Smooth muscle cell (in vitro differentiated cells): ENCODE measurements at regions not wholly inside any gene's neighbourhood (a gene's known extent, or its start where the extent isn't known, plus 50 kb on each side); places are given as distances from the start of the nearest gene placed in this dataset.

ENCODE experiments used
- DNase-seq: peaks from one replicate; lab custom pipeline; 2025; ENCODE audit not compliant: unreplicated experiment; lab: John Stamatoyannopoulos, UW
- H2AFZ ChIP-seq: fragments of 200-600 bp; sonication (generic); 2 replicates; pipeline ENCODE4 v1.6.0; 2016; ENCODE audit warnings: antibody characterized with exemption, low read depth, mild to moderate bottlenecking
- H3F3A ChIP-seq: fragments of 200-600 bp; sonication (generic); 2 replicates; pipeline ENCODE4 v1.6.0; 2017; ENCODE audit warnings: antibody characterized with exemption, low read depth
- H3K27ac ChIP-seq: fragments of 200-600 bp; sonication (generic); 2 replicates; pipeline ENCODE4 v1.5.1; 2016; ENCODE audit warnings: low read depth, mild to moderate bottlenecking
- H3K27me3 ChIP-seq: fragments of 200-600 bp; sonication (generic); 2 replicates; pipeline ENCODE4 v1.6.1; 2016; ENCODE audit warnings: low read depth, mild to moderate bottlenecking
- H3K36me3 ChIP-seq: fragments of 200-600 bp; sonication (generic); 2 replicates; pipeline ENCODE4 v1.5.1; 2016; ENCODE audit warnings: low read depth
- H3K4me1 ChIP-seq: fragments of 200-600 bp; sonication (generic); 2 replicates; pipeline ENCODE4 v1.5.1; 2016; ENCODE audit warnings: low read depth
- H3K4me2 ChIP-seq: fragments of 200-600 bp; sonication (generic); 2 replicates; pipeline ENCODE4 v1.6.0; 2016; ENCODE audit warnings: mild to moderate bottlenecking
- H3K4me3 ChIP-seq: fragments of 200-600 bp; sonication (generic); 2 replicates; pipeline ENCODE4 v1.5.1; 2016; ENCODE audit warnings: mild to moderate bottlenecking
- H3K79me2 ChIP-seq: fragments of 200-600 bp; sonication (generic); 2 replicates; pipeline ENCODE4 v1.6.0; 2016; ENCODE audit warnings: low read depth, mild to moderate bottlenecking
- H3K9ac ChIP-seq: fragments of 200-600 bp; sonication (generic); 2 replicates; pipeline ENCODE4 v1.6.0; 2016; ENCODE audit warnings: low read depth
- H3K9me3 ChIP-seq: fragments of 200-600 bp; sonication (generic); replicated peaks from 2 replicates; pipeline ENCODE4 v1.5.1; 2016; ENCODE audit warnings: low read depth
- H4K20me1 ChIP-seq: fragments of 200-600 bp; sonication (generic); 2 replicates; pipeline ENCODE4 v1.6.0; 2016; ENCODE audit warnings: low read depth
- WGBS: methylation state at CpG from one replicate; pipeline ENCODE4 v1.1.7; 2016; ENCODE audit warnings: low lambda C conversion rate; 5-methylcytosine and 5-hydroxymethylcytosine counted together
- TF ChIP-seq, protein P1 (sequence below): fragments of 200-600 bp; sonication (generic); IDR thresholded peaks from 2 replicates; pipeline ENCODE4 v1.5.1; 2017; ENCODE audit warnings: borderline replicate concordance, mild to moderate bottlenecking, antibody characterized with exemption; ENCODE audit not compliant: insufficient read depth, poor library complexity, severe bottlenecking

DNA sequence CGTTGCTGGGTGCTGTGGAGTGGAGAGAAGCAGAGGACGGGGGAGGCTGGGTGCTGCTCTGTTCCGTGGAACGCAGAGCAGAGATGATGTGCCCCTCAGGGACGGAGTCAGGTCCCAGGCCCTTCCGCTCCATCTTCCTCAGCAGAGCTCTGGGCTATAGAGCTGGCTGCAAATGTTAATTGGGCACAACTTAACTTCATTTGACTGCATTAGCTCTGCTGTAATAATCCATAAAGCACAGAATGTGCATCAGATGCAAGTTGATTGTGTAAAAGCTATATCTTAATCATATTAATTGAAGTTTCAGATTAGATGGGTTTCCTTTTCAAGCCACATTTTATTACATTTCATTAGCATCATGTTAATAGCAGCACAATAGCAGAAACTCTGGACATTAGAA lies 212.6 kb downstream of the ABCC12 start:
- H3K4me1 ChIP-seq = no peaks in the 10 kb centered on the region
- no peaks in the 10 kb centered on the region for H4K20me1 ChIP-seq
- peaks cover 3% of the 10 kb centered on the region for H3K27me3 ChIP-seq
- no peak overlapping the region for H3K9ac ChIP-seq
- H3K4me3 ChIP-seq = no peak overlapping the region
- H3K4me2 ChIP-seq = no peak overlapping the region
- H3F3A ChIP-seq = no peaks in the 10 kb centered on the region
- TF ChIP-seq, protein P1, sequence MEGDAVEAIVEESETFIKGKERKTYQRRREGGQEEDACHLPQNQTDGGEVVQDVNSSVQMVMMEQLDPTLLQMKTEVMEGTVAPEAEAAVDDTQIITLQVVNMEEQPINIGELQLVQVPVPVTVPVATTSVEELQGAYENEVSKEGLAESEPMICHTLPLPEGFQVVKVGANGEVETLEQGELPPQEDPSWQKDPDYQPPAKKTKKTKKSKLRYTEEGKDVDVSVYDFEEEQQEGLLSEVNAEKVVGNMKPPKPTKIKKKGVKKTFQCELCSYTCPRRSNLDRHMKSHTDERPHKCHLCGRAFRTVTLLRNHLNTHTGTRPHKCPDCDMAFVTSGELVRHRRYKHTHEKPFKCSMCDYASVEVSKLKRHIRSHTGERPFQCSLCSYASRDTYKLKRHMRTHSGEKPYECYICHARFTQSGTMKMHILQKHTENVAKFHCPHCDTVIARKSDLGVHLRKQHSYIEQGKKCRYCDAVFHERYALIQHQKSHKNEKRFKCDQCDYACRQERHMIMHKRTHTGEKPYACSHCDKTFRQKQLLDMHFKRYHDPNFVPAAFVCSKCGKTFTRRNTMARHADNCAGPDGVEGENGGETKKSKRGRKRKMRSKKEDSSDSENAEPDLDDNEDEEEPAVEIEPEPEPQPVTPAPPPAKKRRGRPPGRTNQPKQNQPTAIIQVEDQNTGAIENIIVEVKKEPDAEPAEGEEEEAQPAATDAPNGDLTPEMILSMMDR = no peak
- 90% methylated on average over 6 of the region's 6 CpGs for WGBS
- no peaks in the 10 kb centered on the region for H3K79me2 ChIP-seq
- no peak overlapping the region for H3K27ac ChIP-seq
- H2AFZ ChIP-seq = no peak overlapping the region
- no peaks in the 10 kb centered on the region for H3K9me3 ChIP-seq
- DNase-seq = no peak
- no peaks in the 10 kb centered on the region for H3K36me3 ChIP-seq

GRCh38 chr16:47940466-47940865 lies 215.3 kb downstream of the ABCC12 start:
- TF ChIP-seq, protein P1 = no peak
- H3K9me3 ChIP-seq = no peaks in the 10 kb centered on the region
- 76% methylated on average over 1 of the region's 1 CpG for WGBS

DNA sequence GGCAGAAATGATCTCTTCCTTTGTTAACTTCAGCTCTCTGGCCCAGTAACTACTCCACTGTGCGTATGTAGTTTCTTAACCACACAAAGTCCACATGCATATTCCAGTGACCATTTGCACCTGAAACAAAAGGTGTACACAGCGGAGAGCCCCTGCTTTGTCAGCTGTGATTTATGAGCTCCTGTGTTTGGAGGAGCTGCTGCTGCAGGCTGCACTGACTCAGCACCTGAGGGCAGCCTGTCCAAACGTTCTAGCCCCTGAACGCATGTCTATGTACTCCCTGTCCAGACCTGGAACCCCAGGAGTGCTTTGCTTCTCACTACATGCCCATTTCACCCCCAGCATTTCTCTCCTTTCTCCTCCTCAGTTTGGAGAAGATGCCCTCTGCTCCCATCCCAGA lies 216.1 kb downstream of the ABCC12 start:
- Histone ChIP-seq H3F3A (no peaks in the 10 kb centered on the region), H3K4me1 (no peaks in the 10 kb centered on the region), H2AFZ (no peak overlapping the region), H3K79me2 (no peaks in the 10 kb centered on the region), H3K4me2 (no peak overlapping the region), H3K36me3 (no peaks in the 10 kb centered on the region), H3K27ac (no peak overlapping the region), H4K20me1 (no peaks in the 10 kb centered on the region), H3K9ac (no peak overlapping the region), H3K27me3 (peaks cover 3% of the 10 kb centered on the region), H3K9me3 (no peaks in the 10 kb centered on the region), H3K4me3 (no peak overlapping the region)
- TF ChIP-seq, protein P1 = no peak
- DNase-seq = no peak
- WGBS = 65% methylated on average over 4 of the region's 4 CpGs

More at GRCh38 chr16:47940466-47940865, 215.3 kb downstream of the ABCC12 start:
- Histone ChIP-seq H3K4me3 (no peak overlapping the region), H3K27ac (no peak overlapping the region), H3K9ac (no peak overlapping the region), H2AFZ (no peak overlapping the region), H3F3A (no peaks in the 10 kb centered on the region), H4K20me1 (no peaks in the 10 kb centered on the region), H3K4me2 (no peak overlapping the region), H3K79me2 (no peaks in the 10 kb centered on the region), H3K36me3 (no peaks in the 10 kb centered on the region), H3K27me3 (peaks cover 3% of the 10 kb centered on the region), H3K4me1 (no peaks in the 10 kb centered on the region)
- DNase-seq = no peak

DNA sequence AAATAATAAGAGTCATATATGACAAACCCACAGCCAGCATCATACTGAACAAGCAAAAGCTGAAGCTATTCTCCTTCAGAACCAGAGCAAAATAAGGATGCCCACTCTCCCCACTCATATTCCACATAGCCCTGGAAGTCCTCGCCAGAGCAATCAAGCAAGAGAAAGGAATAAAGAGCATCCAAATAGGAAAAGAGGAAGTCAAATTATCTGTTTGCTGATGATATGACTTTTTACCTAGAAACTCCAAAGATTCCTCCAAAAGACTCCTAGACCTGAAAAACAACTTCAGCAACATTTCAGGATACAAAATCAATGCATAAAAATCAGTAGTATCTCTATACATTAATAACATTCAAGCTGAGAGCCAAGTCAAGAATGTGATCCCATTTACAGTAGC lies 217.5 kb downstream of the ABCC12 start:
- H3K4me2 ChIP-seq = no peak overlapping the region
- H3K4me1 ChIP-seq = no peaks in the 10 kb centered on the region
- TF ChIP-seq, protein P1 = no peak

More for the DNA sequence above, 217.5 kb downstream of the ABCC12 start:
- H3K27me3 ChIP-seq = no peaks in the 10 kb centered on the region
- no peak for DNase-seq
- no peaks in the 10 kb centered on the region for H3K9me3 ChIP-seq
- no peak overlapping the region for H2AFZ ChIP-seq
- H3K4me3 ChIP-seq = no peak overlapping the region
- no peaks in the 10 kb centered on the region for H4K20me1 ChIP-seq
- whole genome bisulfite sequencing = 93% methylated on average over 1 of the region's 1 CpG
- H3F3A ChIP-seq = no peaks in the 10 kb centered on the region
- no peak overlapping the region for H3K9ac ChIP-seq
- no peak overlapping the region for H3K27ac ChIP-seq
- no peaks in the 10 kb centered on the region for H3K79me2 ChIP-seq
- H3K36me3 ChIP-seq = no peaks in the 10 kb centered on the region
